Heart right ventricle (tissue), 16 donors: ENCODE measurements at regions not wholly inside any gene's neighbourhood (a gene's known extent, or its start where the extent isn't known, plus 50 kb on each side); places are given as distances from the start of the nearest gene placed in this dataset.

ENCODE experiments used
- ATAC-seq, 8 donors: fragments of 200-7000 bp; cut with Tn5 transposase; one replicate each; pipeline ENCODE4 v1.9.1; 2020; ENCODE audit warnings: mild to moderate bottlenecking in 8 of 8, moderate library complexity in 8 of 8, moderate number of reproducible peaks in 1 of 8
- DNase-seq, 2 donors: peaks; one replicate each; pipeline ENCODE4 v3.0.0-alpha.2; 2020
- H3K27ac ChIP-seq, 10 donors: fragments of 200-600 bp; sonication (generic) in 2 of 10; one replicate each; pipeline versions ENCODE4 v1.5.0 to v1.8.0; 2020 to 2022; ENCODE audit warnings: mild to moderate bottlenecking in 3 of 10
- H3K27me3 ChIP-seq, 7 donors: fragments of 200-600 bp; one replicate each; pipeline ENCODE4 v1.8.0; 2021 to 2022; ENCODE audit warnings: mild to moderate bottlenecking in 2 of 7
- H3K36me3 ChIP-seq, 9 donors: fragments of 200-600 bp; sonication (generic) in 1 of 9; one replicate each; pipeline versions ENCODE4 v1.5.0 to v1.8.0; 2020 to 2022; ENCODE audit warnings: mild to moderate bottlenecking in 2 of 9
- H3K4me1 ChIP-seq, 9 donors: fragments of 200-600 bp; sonication (generic) in 1 of 9; one replicate each; pipeline versions ENCODE4 v1.5.0 to v1.8.0; 2020 to 2022; ENCODE audit warnings: mild to moderate bottlenecking in 4 of 9
- H3K4me3 ChIP-seq, 10 donors: fragments of 200-600 bp; sonication (generic) in 2 of 10; one replicate each; pipeline versions ENCODE4 v1.5.0 to v1.8.0; 2020 to 2022; ENCODE audit warnings: mild to moderate bottlenecking in 7 of 10, moderate library complexity in 2 of 10
- H3K9me3 ChIP-seq, 11 donors: fragments of 200-600 bp in 10 of 11; sonication (generic) in 2 of 11; one replicate each; pipeline versions ENCODE4 v1.5.0 to v1.8.0; 2013 to 2022; ENCODE audit warnings: mild to moderate bottlenecking in 2 of 11, control low read depth in 1 of 11, moderate library complexity in 1 of 11
- WGBS, 2 donors: extraction: QIAGEN DNeasy Blood & Tissue Kit; methylation state at CpG; one replicate each; pipeline ENCODE4 v1.1.7; 2013; ENCODE audit warnings: inconsistent platforms in 1 of 2; 5-methylcytosine and 5-hydroxymethylcytosine counted together
- intact Hi-C, 10 donors: fragments of 100-400 bp; cut with DNase I; formaldehyde crosslinking; loops; one replicate each; pipeline versions ENCODE4 v1.11.1 to v1.14.2; 2022
- TF ChIP-seq, protein P1 (sequence below), 9 donors: fragments of 200-600 bp; sonication (generic) in 2 of 9; IDR thresholded peaks; one replicate each; pipeline versions ENCODE4 v1.5.0 to v1.8.0; 2021 to 2022; ENCODE audit warnings: antibody characterized with exemption in 9 of 9, mild to moderate bottlenecking in 5 of 9, moderate library complexity in 1 of 9
- donor health status: Arrhythmogenic right ventricular cardiomyopathy.
- donor health status: ischemic (EF 13 %, LVEDD 7.1; RV severe dilation, severe dysfunction).
- donor health status: healthy with polysubstance abuse.
- donor health status: DM: no; HTN: yes; CAD: no.
- donor health status: DM: no; HTN: no; CAD: no.
- donor health status: ischemic (EF 25% LVEDD 6.9; RV normal size, moderate dysfunction).
- donor health status: ischemic (EF 25% LVEDD 5.7; RV mildly dilated, moderate dysfunction).
- donor health status: healthy.
- donor health status: DM: yes; HTN: yes; CAD: no.
- donor health status: Ischemic cardiomyopathy.
- donor health status: ischemic (EF 35%, LVEDD 5.7; RV mildly dilated, moderate dysfunction).
- donor health status: nonischemic (EF 11% LVEDD 7.7; RV severe dilation, severe dysfunction).
- donor health status: DM: yes; HTN: yes; CAD: no.
- donor health status: PGD.
- donor health status: ischemic (EF 29% LVEDD 5.4; RV normal size, mild dysfunction).
- donor health status: nonischemic (EF 23%, LVEDD 6.1; RV moderate dilation, normal function).

DNA sequence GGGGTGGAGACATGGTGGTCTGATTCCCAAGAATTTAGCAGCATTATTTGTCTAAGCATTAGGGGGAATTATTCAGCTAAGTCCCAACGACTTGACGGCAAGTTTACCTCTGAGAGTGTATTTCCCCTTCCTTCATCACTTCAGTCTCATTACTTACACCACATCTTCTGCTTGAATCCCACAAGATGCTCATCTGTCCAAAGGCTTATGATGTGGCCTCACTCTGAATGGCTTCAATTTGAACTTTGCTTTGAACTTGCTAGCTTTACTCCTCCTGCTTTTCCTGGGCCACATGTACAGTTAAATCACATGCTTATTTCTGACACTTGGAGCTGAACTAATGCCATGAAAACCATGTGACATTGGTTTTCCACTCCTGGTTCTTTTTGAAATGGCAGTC, 231.3 kb upstream of the SATB1 start:
- no peaks in the 10 kb centered on the region for H3K4me1 ChIP-seq
- WGBS, 2 donors: 69 to 83% methylated on average over 2 of the region's 2 CpGs
- intact Hi-C loops: no loop called here

DNA sequence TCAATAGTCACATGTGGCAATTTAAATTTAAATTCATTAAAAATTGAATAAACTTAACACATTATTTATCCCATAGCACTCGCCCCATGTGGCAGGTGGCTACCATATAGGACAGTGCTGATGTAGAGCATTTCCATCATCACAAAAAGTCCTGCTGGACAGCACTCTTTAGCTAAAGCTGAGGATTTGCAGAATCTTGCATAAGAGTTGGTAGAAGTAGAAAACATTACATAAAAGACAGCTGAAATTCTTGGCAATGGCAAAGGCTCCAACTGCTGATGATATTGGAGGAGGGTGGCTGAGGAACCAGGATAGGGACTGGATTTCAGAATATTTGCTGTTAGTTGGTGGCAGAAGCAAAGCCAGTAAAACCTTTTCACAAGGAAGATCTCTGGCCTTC, 230.7 kb upstream of the SATB1 start:
- TF ChIP-seq, protein P1, sequence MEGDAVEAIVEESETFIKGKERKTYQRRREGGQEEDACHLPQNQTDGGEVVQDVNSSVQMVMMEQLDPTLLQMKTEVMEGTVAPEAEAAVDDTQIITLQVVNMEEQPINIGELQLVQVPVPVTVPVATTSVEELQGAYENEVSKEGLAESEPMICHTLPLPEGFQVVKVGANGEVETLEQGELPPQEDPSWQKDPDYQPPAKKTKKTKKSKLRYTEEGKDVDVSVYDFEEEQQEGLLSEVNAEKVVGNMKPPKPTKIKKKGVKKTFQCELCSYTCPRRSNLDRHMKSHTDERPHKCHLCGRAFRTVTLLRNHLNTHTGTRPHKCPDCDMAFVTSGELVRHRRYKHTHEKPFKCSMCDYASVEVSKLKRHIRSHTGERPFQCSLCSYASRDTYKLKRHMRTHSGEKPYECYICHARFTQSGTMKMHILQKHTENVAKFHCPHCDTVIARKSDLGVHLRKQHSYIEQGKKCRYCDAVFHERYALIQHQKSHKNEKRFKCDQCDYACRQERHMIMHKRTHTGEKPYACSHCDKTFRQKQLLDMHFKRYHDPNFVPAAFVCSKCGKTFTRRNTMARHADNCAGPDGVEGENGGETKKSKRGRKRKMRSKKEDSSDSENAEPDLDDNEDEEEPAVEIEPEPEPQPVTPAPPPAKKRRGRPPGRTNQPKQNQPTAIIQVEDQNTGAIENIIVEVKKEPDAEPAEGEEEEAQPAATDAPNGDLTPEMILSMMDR (IDR thresholded peaks at IDR 0.05): no peak
- no peaks in the 10 kb centered on the region for H3K36me3 ChIP-seq
- no peak overlapping the region for H3K4me3 ChIP-seq
- no peaks in the 10 kb centered on the region for H3K9me3 ChIP-seq
- WGBS, 2 donors: 70 to 76% methylated on average over 1 of the region's 1 CpG
- peak in 2 of 8 donors; percentile 40 to 49 for ATAC-seq
- H3K27me3 ChIP-seq: peaks cover 0 to 4% (median 0%) of the 10 kb centered on the region in 7 donors
- intact Hi-C loops: no loop called here
- H3K4me1 ChIP-seq: no peaks in the 10 kb centered on the region
- DNase-seq: no peak
- no peak overlapping the region for H3K27ac ChIP-seq

More for the DNA sequence above, 231.3 kb upstream of the SATB1 start:
- peaks cover 0 to 4% (median 0%) of the 10 kb centered on the region in 7 donors for H3K27me3 ChIP-seq
- no peak overlapping the region for H3K27ac ChIP-seq
- peaks cover 0 to 5% (median 0%) of the 10 kb centered on the region in 11 donors for H3K9me3 ChIP-seq
- TF ChIP-seq, protein P1 (IDR thresholded peaks at IDR 0.05): no peak
- ATAC-seq (no peak), DNase-seq (no peak)
- H3K36me3 ChIP-seq: no peaks in the 10 kb centered on the region
- H3K4me3 ChIP-seq: no peak overlapping the region

DNA sequence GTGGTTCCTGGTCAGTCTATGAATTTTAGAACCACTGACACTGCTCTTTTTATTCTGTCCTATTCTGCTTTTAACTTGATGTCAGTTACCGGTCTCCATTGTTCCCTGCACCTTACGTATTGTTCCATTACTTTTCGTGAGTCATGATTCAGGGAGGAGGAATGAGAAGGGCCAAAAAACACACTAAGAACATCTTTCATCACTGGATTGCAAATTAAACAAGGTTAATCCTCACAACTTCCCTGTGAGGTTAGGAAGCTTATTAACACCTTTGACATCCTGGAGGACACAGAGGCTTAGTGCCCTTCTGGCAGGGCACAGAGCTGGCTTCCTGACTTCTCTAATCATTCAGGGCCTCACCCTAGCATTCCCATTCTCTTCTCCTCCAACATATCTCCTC, 227.6 kb upstream of the SATB1 start:
- ATAC-seq: no peak
- TF ChIP-seq, protein P1 (IDR thresholded peaks at IDR 0.05): no peak
- Histone ChIP-seq H3K4me1 (peaks cover 0 to 5% (median 0%) of the 10 kb centered on the region in 9 donors), H3K36me3 (no peaks in the 10 kb centered on the region), H3K27me3 (peaks cover 0 to 4% (median 0%) of the 10 kb centered on the region in 7 donors), H3K9me3 (no peaks in the 10 kb centered on the region), H3K27ac (no peak overlapping the region), H3K4me3 (no peak overlapping the region)
- intact Hi-C loops: no loop called here
- DNase-seq: no peak
- 84 to 87% methylated on average over 3 of the region's 3 CpGs for WGBS, 2 donors

GRCh38 chr3:18650731-18651130, 225.6 kb upstream of the SATB1 start:
- H3K9me3 ChIP-seq: no peaks in the 10 kb centered on the region
- H3K27me3 ChIP-seq: no peaks in the 10 kb centered on the region
- DNase-seq (no peak), ATAC-seq (no peak)
- 76 to 77% methylated on average over 5 of the region's 5 CpGs for WGBS, 2 donors
- H3K27ac ChIP-seq: no peak overlapping the region
- no peak overlapping the region for H3K4me3 ChIP-seq
- H3K4me1 ChIP-seq: peaks cover 0 to 5% (median 0%) of the 10 kb centered on the region in 9 donors
- TF ChIP-seq, protein P1 (IDR thresholded peaks at IDR 0.05): no peak
- H3K36me3 ChIP-seq: no peaks in the 10 kb centered on the region
- intact Hi-C loops: no loop called here
